ENCODE measurements at regions not wholly inside any gene's neighbourhood (a gene's known extent, or its start where the extent isn't known, plus 50 kb on each side); places are given as distances from the start of the nearest gene placed in this dataset.

GRCh38 chr11:122276221-122276620 is 160.2 kb upstream of the BLID start:
- no peaks in the 10 kb centered on the region for H3K27me3 ChIP-seq (ENCODE audit: control insufficient read depth, insufficient read depth, low read length)
- WGBS (ENCODE audit: insufficient coverage, low lambda C conversion rate): 100% methylated on average over 1 of the region's 1 CpG

GRCh38 chr11:122275508-122275907 is 159.5 kb upstream of the BLID start:
- no peaks in the 10 kb centered on the region for H3K9me3 ChIP-seq (ENCODE audit: control insufficient read depth, low read depth, low read length)
- WGBS (ENCODE audit: insufficient coverage, low lambda C conversion rate): 100% methylated on average over 1 of the region's 4 CpGs

More at GRCh38 chr11:122276221-122276620, 160.2 kb upstream of the BLID start:
- H3K4me1 ChIP-seq (ENCODE audit: control insufficient read depth, insufficient read depth, low read length): no peaks in the 10 kb centered on the region
- no peak overlapping the region for H3K27ac ChIP-seq (ENCODE audit: low read length)
- H3K4me3 ChIP-seq (ENCODE audit: low read length): no peak overlapping the region
- H3K36me3 ChIP-seq (ENCODE audit: control insufficient read depth, insufficient read depth, low read length): no peaks in the 10 kb centered on the region
- H3K9me3 ChIP-seq (ENCODE audit: control insufficient read depth, low read depth, low read length): no peaks in the 10 kb centered on the region
- no peak for DNase-seq

GRCh38 chr11:122273476-122274191 is 157.6 kb upstream of the BLID start:
- no peak for DNase-seq
- H3K9me3 ChIP-seq (ENCODE audit: control insufficient read depth, low read depth, low read length): no peaks in the 10 kb centered on the region
- no peak overlapping the region for H3K27ac ChIP-seq (ENCODE audit: low read length)
- H3K36me3 ChIP-seq (ENCODE audit: control insufficient read depth, insufficient read depth, low read length): no peaks in the 10 kb centered on the region
- H3K27me3 ChIP-seq (ENCODE audit: control insufficient read depth, insufficient read depth, low read length): no peaks in the 10 kb centered on the region
- H3K4me1 ChIP-seq (ENCODE audit: control insufficient read depth, insufficient read depth, low read length): no peaks in the 10 kb centered on the region
- H3K4me3 ChIP-seq (ENCODE audit: low read length): no peak overlapping the region
- WGBS (ENCODE audit: insufficient coverage, low lambda C conversion rate): no CpG with 5 or more reads among the region's 3 CpGs

More at GRCh38 chr11:122275508-122275907, 159.5 kb upstream of the BLID start:
- no peak for DNase-seq
- Histone ChIP-seq H3K27me3 (ENCODE audit: control insufficient read depth, insufficient read depth, low read length) (no peaks in the 10 kb centered on the region), H3K4me3 (ENCODE audit: low read length) (no peak overlapping the region), H3K4me1 (ENCODE audit: control insufficient read depth, insufficient read depth, low read length) (no peaks in the 10 kb centered on the region), H3K27ac (ENCODE audit: low read length) (no peak overlapping the region), H3K36me3 (ENCODE audit: control insufficient read depth, insufficient read depth, low read length) (no peaks in the 10 kb centered on the region)

GRCh38 chr11:122271745-122272144 is 155.7 kb upstream of the BLID start:
- no peaks in the 10 kb centered on the region for H3K9me3 ChIP-seq (ENCODE audit: control insufficient read depth, low read depth, low read length)
- no peak overlapping the region for H3K4me3 ChIP-seq (ENCODE audit: low read length)
- no peaks in the 10 kb centered on the region for H3K27me3 ChIP-seq (ENCODE audit: control insufficient read depth, insufficient read depth, low read length)
- no peaks in the 10 kb centered on the region for H3K36me3 ChIP-seq (ENCODE audit: control insufficient read depth, insufficient read depth, low read length)
- 100% methylated on average over 1 of the region's 4 CpGs for WGBS (ENCODE audit: insufficient coverage, low lambda C conversion rate)
- DNase-seq: no peak
- H3K27ac ChIP-seq (ENCODE audit: low read length): no peak overlapping the region
- H3K4me1 ChIP-seq (ENCODE audit: control insufficient read depth, insufficient read depth, low read length): no peaks in the 10 kb centered on the region

GRCh38 chr11:122271137-122271536 is 155.1 kb upstream of the BLID start:
- Histone ChIP-seq H3K9me3 (ENCODE audit: control insufficient read depth, low read depth, low read length) (no peaks in the 10 kb centered on the region), H3K4me1 (ENCODE audit: control insufficient read depth, insufficient read depth, low read length) (no peaks in the 10 kb centered on the region), H3K27ac (ENCODE audit: low read length) (no peak overlapping the region), H3K36me3 (ENCODE audit: control insufficient read depth, insufficient read depth, low read length) (no peaks in the 10 kb centered on the region), H3K4me3 (ENCODE audit: low read length) (no peak overlapping the region), H3K27me3 (ENCODE audit: control insufficient read depth, insufficient read depth, low read length) (no peaks in the 10 kb centered on the region)
- DNase-seq: no peak
- no CpG with 5 or more reads among the region's 5 CpGs for WGBS (ENCODE audit: insufficient coverage, low lambda C conversion rate)

GRCh38 chr11:122270535-122270934 is 154.5 kb upstream of the BLID start:
- Histone ChIP-seq H3K4me3 (ENCODE audit: low read length) (no peak overlapping the region), H3K4me1 (ENCODE audit: control insufficient read depth, insufficient read depth, low read length) (no peaks in the 10 kb centered on the region), H3K27ac (ENCODE audit: low read length) (no peak overlapping the region), H3K27me3 (ENCODE audit: control insufficient read depth, insufficient read depth, low read length) (no peaks in the 10 kb centered on the region), H3K36me3 (ENCODE audit: control insufficient read depth, insufficient read depth, low read length) (no peaks in the 10 kb centered on the region), H3K9me3 (ENCODE audit: control insufficient read depth, low read depth, low read length) (no peaks in the 10 kb centered on the region)
- no peak for DNase-seq
- WGBS (ENCODE audit: insufficient coverage, low lambda C conversion rate): 100% methylated on average over 1 of the region's 3 CpGs

- Histone ChIP-seq H3K27ac (ENCODE audit: low read length) (no peak overlapping the region), H3K4me3 (ENCODE audit: low read length) (no peak overlapping the region), H3K4me1 (ENCODE audit: control insufficient read depth, insufficient read depth, low read length) (no peaks in the 10 kb centered on the region), H3K9me3 (ENCODE audit: control insufficient read depth, low read depth, low read length) (no peaks in the 10 kb centered on the region), H3K27me3 (ENCODE audit: control insufficient read depth, insufficient read depth, low read length) (no peaks in the 10 kb centered on the region), H3K36me3 (ENCODE audit: control insufficient read depth, insufficient read depth, low read length) (no peaks in the 10 kb centered on the region)
- 83% methylated on average over 1 of the region's 4 CpGs for WGBS (ENCODE audit: insufficient coverage, low lambda C conversion rate)
- no peak for DNase-seq
These were observed 153.8 kb upstream of the BLID start for GRCh38 chr11:122269824-122270223.

GRCh38 chr11:122268601-122269130 is 152.7 kb upstream of the BLID start:
- no peaks in the 10 kb centered on the region for H3K36me3 ChIP-seq (ENCODE audit: control insufficient read depth, insufficient read depth, low read length)
- no peak for DNase-seq
- H3K4me3 ChIP-seq (ENCODE audit: low read length): no peak overlapping the region
- H3K9me3 ChIP-seq (ENCODE audit: control insufficient read depth, low read depth, low read length): no peaks in the 10 kb centered on the region
- no peaks in the 10 kb centered on the region for H3K4me1 ChIP-seq (ENCODE audit: control insufficient read depth, insufficient read depth, low read length)
- no CpG with 5 or more reads among the region's 6 CpGs for WGBS (ENCODE audit: insufficient coverage, low lambda C conversion rate)
- no peaks in the 10 kb centered on the region for H3K27me3 ChIP-seq (ENCODE audit: control insufficient read depth, insufficient read depth, low read length)
- no peak overlapping the region for H3K27ac ChIP-seq (ENCODE audit: low read length)

GRCh38 chr11:122267602-122268001 is 151.6 kb upstream of the BLID start:
- DNase-seq: no peak
- H3K27ac ChIP-seq (ENCODE audit: low read length): no peak overlapping the region
- H3K36me3 ChIP-seq (ENCODE audit: control insufficient read depth, insufficient read depth, low read length): no peaks in the 10 kb centered on the region
- no peaks in the 10 kb centered on the region for H3K4me1 ChIP-seq (ENCODE audit: control insufficient read depth, insufficient read depth, low read length)
- no peaks in the 10 kb centered on the region for H3K9me3 ChIP-seq (ENCODE audit: control insufficient read depth, low read depth, low read length)
- no CpG with 5 or more reads among the region's 2 CpGs for WGBS (ENCODE audit: insufficient coverage, low lambda C conversion rate)
- no peaks in the 10 kb centered on the region for H3K27me3 ChIP-seq (ENCODE audit: control insufficient read depth, insufficient read depth, low read length)
- H3K4me3 ChIP-seq (ENCODE audit: low read length): no peak overlapping the region

- Histone ChIP-seq H3K4me3 (ENCODE audit: low read length) (no peak overlapping the region), H3K27me3 (ENCODE audit: control insufficient read depth, insufficient read depth, low read length) (no peaks in the 10 kb centered on the region), H3K9me3 (ENCODE audit: control insufficient read depth, low read depth, low read length) (no peaks in the 10 kb centered on the region), H3K27ac (ENCODE audit: low read length) (no peak overlapping the region), H3K36me3 (ENCODE audit: control insufficient read depth, insufficient read depth, low read length) (no peaks in the 10 kb centered on the region), H3K4me1 (ENCODE audit: control insufficient read depth, insufficient read depth, low read length) (no peaks in the 10 kb centered on the region)
- DNase-seq: no peak
- 80% methylated on average over 2 of the region's 2 CpGs for WGBS (ENCODE audit: insufficient coverage, low lambda C conversion rate)
These were observed 150.0 kb upstream of the BLID start for GRCh38 chr11:122265981-122266380.

- no peaks in the 10 kb centered on the region for H3K27me3 ChIP-seq (ENCODE audit: control insufficient read depth, insufficient read depth, low read length)
- WGBS (ENCODE audit: insufficient coverage, low lambda C conversion rate): no CpG with 5 or more reads among the region's 4 CpGs
- H3K4me3 ChIP-seq (ENCODE audit: low read length): no peak overlapping the region
- H3K27ac ChIP-seq (ENCODE audit: low read length): no peak overlapping the region
- H3K36me3 ChIP-seq (ENCODE audit: control insufficient read depth, insufficient read depth, low read length): no peaks in the 10 kb centered on the region
- no peaks in the 10 kb centered on the region for H3K4me1 ChIP-seq (ENCODE audit: control insufficient read depth, insufficient read depth, low read length)
- DNase-seq: no peak
- no peaks in the 10 kb centered on the region for H3K9me3 ChIP-seq (ENCODE audit: control insufficient read depth, low read depth, low read length)
These were observed 148.1 kb upstream of the BLID start for GRCh38 chr11:122264121-122264520.

Measured in large intestine (tissue), 3 donors.